Medulla oblongata (tissue), 1 donor: ENCODE measurements at regions not wholly inside any gene's neighbourhood (a gene's known extent, or its start where the extent isn't known, plus 50 kb on each side); places are given as distances from the start of the nearest gene placed in this dataset.
"Not testable (repeated sequence)": the region's sequence is repeated elsewhere in the genome, so short reads cannot be mapped to it uniquely, and the experiment has no call there.

ENCODE experiments used
- DNase-seq: peaks from one replicate; pipeline ENCODE4 v3.0.0-alpha.2; 2015; ENCODE audit errors: extremely low spot score

DNA sequence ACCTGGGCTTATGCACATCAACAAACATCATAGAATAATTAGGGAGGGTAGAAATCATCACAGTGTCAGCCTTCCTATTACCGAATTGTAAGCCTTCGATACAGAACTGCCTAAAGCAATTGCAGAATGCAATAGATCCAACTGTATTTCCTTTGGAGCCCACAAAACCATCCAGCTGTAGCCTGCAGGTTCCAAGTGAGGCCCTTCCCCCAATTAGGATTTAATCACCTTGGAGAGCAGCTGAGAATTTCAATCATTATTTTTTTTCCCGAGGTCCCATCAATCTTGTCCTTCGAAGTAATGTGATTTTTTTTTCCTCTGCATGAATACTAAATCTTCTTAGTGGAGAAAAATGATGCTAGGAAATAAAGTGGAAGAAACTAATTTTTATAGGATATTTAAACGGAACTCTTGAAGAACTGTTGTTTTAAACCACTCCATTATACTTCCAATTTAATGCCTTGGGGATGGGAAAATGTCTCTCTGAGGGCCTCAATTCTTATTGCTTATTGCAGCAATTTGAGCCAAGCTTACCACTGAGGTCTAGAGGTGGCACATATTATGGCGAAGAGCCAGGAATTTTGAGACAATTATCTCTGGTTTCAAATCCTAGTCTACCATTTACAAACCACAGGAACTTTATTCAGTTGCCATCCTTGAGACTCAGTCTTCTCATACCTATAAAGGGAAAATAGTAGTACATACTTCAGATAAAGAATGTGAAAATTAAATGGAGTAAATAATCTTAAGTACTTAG is 953.4 kb upstream of the IGFBP7 start:
- no peak for DNase-seq

DNA sequence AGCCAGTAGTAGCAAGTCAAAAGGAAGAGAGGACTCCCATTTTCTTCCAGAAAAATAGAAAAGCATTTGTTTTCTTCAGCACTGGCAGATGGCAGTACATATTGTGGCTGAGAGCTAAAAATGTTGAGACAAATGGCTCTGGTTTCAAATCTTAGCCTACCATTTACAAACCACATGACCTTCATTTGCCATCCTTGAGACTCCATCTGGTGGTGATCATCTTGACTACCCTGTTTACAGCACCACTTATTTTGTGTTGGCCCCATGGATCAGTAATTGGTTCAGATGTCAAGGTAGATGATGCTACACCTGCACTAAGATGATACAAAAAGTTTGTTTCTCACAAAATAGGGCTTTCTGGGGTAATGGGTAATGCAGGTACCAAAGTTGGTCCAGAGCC is 951.8 kb upstream of the IGFBP7 start:
- DNase-seq: no peak

DNA sequence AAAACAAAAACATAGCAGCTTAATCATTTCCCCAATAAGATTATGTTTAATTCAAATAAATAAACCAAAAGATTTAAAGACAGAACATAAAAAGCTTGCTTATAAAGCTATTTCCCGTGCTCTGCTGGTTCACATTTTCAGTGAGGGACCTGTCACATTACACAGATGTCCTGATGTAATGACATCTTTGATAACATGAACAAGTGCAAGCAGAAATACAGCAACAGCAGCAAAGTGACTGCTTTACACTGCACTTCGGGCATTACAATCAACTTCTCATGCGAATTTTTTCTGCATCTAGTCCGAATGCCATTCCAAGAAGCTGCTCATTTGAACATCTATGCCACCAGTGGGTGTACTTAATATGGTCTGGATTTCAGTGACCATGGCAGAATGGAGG is 940.3 kb upstream of the IGFBP7 start:
- DNase-seq: no peak

DNA sequence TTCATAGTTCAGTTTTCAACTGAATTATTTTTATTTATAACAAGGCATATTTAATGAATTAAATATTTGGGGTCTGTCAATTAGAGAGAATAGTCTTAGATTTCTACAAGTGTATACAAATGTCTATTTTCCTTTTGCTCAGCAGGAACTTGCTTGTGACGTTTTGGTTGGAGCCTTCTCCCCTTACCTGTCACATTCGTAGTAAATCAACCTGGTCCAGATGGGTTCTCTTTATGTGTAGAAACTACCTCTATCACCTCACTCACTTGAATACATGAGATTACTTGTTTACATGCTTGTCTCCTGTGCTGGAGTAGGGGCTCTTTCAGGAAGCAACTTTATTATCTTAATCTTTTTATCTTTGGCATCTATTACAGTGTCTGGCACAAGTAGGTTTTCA is 938.3 kb upstream of the IGFBP7 start:
- no peak for DNase-seq

DNA sequence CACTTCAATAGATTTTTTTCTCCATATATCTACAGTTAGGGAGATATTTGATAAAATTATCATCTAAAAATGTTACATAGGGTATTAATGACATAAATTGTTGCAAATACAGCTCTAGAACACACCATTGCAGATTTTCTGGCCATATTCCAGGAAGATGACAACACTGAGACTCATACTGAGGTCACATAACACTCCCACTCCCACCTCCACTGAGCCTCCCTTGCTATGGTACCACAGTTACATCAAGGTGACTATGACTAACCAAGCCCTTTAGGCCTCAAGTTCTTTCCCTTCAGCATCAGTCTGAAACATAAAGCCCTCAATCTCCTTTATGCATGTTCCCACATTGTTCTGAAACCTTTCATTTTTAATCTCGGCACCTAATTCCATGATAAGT is 932.0 kb upstream of the IGFBP7 start:
- no peak for DNase-seq

DNA sequence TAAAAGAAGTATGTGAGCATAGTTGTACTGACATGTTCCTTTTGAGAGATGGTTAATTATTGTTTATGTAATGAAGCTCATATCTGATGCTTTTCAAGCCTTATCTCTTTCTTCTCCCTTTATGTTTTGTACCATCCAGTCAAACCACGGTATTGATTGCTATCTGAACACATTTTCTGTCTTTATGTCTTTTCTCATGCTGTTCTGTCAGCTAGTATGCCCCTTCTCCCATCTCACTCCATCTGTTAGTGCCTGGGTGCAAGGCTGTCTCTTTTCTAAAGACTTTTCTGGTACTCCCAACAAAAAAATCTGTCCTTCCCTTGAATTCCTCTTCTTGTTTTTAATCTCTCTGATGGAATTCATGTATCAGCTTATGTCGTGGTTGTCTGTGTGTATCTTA is 883.8 kb upstream of the IGFBP7 start:
- DNase-seq: no peak

DNA sequence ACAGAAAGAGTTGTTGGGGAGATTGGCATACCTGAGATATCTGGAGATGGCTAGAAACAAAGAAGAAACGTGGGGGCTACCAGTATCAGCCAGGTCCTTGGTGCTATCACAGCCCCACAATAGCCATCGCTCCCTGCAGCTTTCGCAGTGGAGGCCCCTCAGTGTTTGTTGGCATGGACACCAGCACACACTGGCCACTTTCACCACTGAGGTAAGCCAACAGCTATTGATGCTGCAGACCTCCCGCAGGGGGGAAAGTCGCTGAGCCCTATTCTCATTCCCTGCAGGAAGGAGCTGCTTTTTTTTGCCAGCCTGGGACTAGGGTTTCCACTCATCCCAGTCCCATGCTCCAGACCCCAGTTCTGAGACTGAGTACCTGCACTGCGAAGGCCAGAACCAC is 879.2 kb upstream of the IGFBP7 start:
- DNase-seq: no peak

DNA sequence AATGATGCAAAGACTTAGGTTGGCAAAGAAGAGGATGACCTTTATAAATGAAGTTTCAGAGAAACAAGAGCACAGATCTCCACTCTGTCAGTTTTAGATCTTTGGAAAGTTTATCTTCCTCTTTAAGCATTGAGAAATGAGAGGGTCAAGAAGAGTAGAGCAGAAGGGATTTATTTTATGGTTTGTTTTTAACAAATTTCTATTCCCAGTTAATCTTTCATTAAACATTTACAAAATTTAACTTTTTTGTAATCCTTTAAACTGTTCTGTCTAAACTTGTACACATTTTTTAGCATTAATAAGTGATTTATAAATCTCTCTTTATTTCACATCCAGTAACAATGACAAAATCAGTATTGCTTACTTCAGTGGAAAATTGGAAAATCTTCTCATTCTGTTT is 875.0 kb upstream of the IGFBP7 start:
- DNase-seq: no peak

DNA sequence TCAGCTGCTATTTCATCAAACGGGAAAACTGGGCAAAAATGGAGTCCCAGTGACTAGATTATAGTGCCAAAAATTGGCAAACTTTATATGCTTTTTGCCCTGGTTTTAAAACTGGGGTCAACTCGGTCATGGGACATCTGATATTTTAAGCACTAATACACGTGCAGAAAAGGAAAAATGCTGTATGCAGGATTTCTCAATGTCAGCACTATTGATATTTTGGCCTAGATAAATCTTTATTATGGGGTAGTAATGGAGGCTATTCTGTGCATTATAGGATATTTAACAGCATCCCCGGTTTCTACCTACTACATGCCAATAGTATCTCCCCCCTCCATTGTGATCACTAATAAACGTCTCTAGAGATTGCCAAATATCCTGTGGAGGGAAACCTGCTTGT is 870.9 kb upstream of the IGFBP7 start:
- no peak for DNase-seq

DNA sequence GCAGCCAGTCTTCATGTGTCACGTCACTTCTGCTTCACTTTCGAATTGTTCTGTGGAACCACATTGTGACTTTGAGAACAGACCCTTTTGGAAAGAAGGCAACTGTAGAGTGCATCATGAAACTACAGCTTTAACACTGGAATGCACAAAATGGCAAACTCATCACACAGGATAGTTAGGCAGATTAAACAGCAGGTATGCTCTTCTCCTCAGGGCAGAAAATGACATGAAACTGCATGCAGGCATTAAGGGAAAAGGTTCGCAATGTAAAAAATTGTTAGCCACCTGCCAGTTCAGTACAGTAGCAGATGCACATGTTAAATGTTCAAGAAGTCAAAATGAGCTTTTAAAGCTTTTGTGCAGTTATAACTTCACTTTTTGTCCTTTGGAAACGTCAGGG is 864.6 kb upstream of the IGFBP7 start:
- DNase-seq: no peak

DNA sequence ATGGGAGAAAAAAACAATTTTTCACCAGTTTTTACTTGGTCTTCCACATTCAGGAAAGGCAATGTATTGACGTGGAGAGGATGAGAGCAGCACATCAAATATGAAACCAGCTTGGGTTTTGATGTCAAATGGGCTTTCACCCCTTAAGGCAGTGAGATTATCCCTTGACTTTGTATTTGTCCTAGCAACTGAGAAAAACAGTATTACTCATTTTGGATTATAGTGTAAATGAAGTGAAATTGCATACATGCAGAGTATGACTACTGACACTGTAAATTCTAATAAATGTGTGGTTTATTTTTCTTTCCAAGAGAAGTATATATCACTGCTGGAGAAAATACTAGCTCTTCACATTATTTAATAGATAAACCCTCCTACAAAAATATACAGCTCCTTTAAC is 863.6 kb upstream of the IGFBP7 start:
- no peak for DNase-seq

DNA sequence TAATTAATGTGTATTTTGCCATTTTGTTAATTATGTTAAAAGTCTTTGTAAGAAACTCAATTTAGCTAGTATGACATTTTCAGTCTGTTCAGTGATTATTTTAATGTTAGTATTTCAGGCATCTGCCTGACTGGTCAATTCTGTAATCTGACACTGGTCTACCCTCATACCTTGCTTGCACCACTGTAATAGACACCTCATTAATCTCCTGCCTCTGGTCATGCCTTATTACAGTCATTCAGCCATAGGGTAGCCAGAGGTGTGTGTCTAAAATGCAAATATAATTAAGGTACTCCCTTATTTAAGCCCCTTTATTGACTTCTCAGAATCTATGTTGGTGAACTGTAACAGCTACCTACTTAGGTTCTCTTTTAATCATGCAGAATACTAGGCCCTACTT is 861.1 kb upstream of the IGFBP7 start:
- DNase-seq: no peak

DNA sequence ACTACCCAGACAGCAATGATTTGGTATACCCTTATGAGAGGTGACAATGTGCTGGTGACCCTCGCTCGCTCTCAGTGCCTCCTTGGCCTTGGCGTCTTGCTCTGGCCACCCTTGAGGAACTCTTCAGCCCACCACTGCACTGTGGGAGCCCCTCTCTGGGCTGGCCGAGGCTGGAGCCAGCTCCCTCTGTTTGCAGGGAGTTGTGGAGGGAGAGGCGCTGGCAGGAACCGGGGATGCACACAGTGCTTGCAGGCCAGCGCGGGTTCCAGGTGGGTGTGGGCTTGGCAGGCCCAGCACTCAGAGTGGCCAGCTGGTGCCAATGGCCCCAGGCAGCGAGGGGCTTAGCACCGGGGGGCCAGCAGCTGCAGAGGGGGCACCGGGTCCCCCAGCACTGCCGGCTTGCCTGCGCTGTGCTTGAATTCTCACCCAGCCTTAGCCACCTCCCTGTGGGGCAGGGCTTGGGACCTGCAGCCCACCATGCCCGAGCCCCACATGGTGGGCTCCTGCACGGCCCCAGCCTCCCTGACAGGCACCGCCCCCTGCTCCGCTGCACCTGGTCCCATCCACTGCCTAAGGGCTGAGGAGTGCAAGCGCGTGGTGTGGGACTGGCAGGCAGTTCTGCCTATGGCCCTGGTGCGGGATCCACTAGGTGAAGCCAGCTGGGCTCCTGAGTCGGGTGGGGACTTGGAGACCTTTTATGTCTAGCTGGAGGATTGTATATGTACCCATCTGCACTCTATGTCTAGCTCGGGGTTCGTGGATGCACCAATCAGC is 857.0 kb upstream of the IGFBP7 start:
- DNase-seq: no peak

DNA sequence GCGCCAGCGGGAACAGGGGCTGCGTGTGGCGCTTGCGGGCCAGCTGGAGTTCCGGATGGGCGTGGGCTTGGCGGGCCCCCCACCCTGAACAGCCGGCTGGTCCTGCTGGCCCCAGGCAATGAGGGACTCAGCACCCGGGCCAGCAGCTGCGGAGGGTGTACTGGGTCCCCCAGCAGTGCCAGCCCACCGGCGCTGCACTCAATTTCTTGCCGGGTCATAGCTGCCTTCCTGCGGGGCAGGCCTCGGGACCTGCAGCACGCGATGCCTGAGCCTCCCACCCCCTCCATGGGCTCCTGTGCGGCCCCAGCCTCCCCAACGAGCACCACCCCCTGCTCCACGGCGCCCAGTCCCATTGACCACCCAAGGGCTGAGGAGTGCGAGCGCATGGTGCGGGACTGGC is 855.2 kb upstream of the IGFBP7 start:
- not testable (repeated sequence) for DNase-seq

DNA sequence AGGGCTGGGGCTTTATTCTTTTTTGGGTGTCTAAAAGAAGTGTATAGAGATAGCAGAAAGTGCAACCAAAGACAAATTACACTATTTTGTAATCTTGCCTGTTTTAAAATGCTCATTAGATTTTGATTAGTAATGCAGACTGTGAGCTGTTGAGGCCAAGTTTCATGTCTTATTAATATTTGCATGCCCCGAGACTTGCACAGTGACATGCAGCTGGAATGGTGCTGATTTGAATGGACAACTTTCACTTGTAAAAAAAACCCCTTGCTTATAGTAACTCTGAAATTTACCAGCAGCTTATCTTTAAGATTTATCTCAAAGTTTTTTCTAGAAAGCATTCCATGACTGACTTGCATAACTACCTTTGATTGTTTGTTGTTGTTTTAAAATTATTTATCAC is 835.1 kb upstream of the IGFBP7 start:
- no peak for DNase-seq

DNA sequence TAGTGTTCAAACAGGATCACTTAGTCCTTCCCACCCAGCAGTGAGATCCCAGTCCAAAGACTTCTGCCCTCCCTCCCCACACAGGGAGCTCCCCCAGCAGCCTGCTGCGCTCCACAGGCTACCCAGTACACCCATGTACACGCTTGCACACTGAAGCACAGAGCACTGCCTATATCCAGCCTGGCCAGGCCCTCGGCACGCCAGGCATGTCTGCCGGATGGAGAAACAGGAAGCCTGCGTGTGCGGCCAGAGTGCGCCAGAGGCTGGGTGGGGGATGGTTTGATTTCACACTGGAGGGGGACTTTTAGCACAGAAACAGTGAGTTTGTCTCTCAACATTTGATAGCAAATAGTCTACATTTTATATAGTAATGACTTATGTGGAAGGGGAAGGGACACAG is 833.5 kb upstream of the IGFBP7 start:
- DNase-seq: no peak

DNA sequence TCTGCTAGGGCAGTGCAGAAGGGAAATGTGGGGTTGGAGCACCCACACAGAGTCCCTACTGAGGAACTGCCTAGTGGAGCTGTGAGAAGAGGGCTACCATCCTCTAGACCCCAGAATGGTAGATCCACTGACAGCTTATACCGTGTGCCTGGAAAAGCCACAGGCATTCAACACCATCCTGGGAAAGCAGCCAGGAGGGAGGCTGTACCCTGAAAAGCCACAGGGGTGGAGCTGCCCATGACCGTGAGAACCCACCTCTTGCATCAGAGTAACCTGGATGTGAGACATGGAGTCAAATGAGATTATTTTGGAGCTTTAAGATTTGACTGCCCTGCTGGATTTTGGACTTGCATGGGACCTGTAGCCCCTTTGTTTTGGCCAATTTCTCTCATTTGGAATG is 827.1 kb upstream of the IGFBP7 start:
- not testable (repeated sequence) for DNase-seq

DNA sequence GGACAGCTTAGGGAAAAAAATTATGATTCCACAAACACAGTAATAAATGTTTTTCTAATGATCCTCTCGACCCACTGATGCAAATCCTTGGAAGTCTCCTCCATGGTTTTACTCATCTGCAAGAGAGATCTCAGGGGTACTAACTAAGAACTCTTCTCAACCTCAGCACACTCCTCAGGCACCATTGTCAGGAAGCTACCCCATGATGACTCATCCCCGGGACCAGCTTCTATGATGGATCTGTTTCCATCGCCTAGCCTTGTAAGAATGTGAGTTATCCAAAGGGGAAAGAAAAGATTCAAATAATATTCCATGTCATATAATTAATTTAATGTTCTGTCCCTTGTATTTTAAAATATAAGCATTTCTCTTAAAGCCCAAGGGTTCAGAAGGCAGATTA is 816.1 kb upstream of the IGFBP7 start:
- no peak for DNase-seq

DNA sequence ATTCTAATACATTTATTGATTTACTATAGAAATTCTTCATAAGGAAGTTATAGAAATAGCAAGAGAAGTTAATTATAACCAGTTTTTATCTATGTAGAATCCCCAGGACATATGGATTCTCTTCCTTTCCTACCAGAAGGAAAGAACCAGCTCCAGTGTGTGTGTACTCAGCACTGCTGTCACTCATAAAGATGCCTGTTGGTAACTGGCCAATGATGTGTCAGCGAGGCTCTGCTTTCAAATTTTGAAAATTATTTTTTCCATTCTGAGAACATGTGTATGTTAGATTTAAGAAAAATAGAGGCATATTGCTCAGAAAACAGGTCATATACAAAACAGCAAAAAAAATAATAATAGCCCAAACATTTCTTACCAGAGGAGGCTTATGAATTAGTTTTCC is 814.8 kb upstream of the IGFBP7 start:
- no peak for DNase-seq

DNA sequence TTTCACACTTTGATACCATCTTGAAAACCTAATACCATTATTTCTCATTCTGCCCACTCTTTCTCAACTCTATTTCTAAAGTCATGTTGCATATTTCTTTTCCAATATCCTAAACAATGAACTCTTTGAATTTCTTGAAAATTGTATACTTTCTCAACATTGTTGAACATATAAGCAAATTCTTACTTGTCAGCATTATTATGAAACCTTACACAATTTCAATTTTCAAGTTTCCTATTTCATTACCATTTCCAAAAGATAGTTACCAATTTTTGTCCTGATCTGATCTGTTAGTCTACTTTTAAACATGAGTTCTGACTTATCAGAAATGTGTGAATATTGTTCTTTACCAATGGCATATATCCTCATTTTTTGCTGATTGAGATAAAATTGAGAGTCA is 806.3 kb upstream of the IGFBP7 start:
- DNase-seq: no peak

DNA sequence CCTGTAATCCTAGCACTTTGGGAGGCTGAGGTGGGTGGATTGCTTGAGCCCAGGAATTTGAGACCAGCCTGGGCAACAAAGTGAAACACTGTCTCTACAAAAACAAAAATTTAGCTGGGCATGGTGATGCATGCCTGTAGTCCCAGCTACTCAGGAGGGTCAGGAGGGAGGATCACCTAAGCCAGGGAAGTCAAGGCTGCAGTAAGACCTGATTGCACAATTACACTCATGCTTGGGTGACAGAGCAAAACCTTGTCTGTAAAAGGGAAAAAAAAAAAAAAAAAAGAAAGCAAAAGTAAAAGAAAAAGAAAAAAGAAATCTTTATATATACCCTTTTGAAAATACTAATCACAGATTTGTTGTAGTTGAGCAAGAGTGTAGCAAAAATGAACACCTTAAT is 801.0 kb upstream of the IGFBP7 start:
- no peak for DNase-seq

DNA sequence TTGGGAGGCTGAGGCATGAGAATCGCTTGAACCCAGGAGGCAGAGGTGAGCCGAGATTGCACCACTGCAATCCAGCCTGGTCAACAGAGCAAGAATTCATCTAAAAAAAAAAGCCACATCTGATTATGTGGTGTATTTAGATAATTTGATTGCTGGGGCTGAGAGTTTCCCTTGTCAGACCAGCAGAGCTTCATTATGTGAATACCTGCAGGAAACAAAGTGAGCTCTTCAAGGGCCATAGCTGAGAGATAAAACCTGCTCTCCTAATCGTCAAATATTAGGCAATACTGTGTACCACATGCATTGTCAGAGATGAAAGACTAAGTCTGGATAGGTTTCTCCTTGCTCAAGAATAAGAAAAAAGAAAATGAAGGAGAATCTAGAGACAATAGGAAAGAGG is 800.0 kb upstream of the IGFBP7 start:
- no peak for DNase-seq

DNA sequence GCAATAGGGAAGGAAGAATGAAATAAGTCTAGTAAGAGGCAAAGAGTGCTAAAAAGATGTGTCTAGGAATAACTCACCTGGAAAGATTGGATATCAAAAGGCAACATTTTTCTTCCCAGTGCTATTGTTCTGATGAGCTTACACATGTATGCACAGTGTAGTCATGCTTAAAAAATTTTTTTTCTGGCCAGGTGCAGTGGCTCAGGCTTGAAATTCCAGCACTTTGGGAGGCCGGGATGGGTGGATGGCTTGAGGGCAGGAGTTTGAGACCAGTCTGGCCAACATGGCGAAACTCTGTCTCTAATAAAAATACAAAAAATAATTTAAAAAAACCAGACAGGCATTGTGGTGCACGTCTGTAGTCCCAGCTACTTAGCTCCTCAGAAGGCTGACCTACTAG is 795.8 kb upstream of the IGFBP7 start:
- no peak for DNase-seq

DNA sequence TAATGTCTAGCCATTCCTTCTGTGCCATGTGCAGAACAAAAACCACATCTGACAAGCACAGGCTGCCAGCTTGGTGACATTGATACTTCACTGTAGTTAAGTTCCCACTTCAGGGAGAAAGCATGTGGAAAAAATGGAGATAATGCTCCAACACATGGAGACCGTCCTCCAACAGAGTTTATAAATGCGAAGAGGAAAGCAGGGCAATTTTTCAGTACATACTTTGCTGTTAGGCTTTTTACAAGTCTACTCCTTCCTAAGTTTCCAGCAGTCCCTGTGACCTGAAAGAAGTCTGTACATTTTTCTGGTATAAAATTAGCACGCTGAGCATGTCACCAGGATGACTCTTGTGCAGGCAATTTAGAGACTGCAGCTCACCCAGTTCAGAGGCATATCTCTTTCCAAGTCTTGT is 766.9 kb upstream of the IGFBP7 start:
- DNase-seq: no peak
